NCI-H82 treated with DMSO at 0.1 percent for 48 hours (cell line): ENCODE measurements at regions not wholly inside any gene's neighbourhood (a gene's known extent, or its start where the extent isn't known, plus 50 kb on each side); places are given as distances from the start of the nearest gene placed in this dataset.

Experiments used
- DNase-seq: peaks from one replicate; lab custom pipeline; 2025; ENCODE audit not compliant: unreplicated experiment; lab: John Stamatoyannopoulos, UW

GRCh38 chr3:63042833-63043232 is 167.6 kb upstream of the CADPS start:
- no peak for DNase-seq

- DNase-seq = no peak
These were observed 168.4 kb upstream of the CADPS start for GRCh38 chr3:63043631-63044030.

- DNase-seq = no peak
These were observed 170.9 kb upstream of the CADPS start for GRCh38 chr3:63046152-63046551.

- DNase-seq = no peak
These were observed 171.4 kb upstream of the CADPS start for GRCh38 chr3:63046580-63046979.

- no peak for DNase-seq
These were observed 171.9 kb upstream of the CADPS start for GRCh38 chr3:63047068-63047467.

- DNase-seq = no peak
These were observed 173.4 kb upstream of the CADPS start for GRCh38 chr3:63048367-63049326.

GRCh38 chr3:63050548-63051177 is 175.4 kb upstream of the CADPS start:
- no peak for DNase-seq

- DNase-seq = no peak
These were observed 176.7 kb upstream of the CADPS start for GRCh38 chr3:63051920-63052319.

GRCh38 chr3:63056932-63057331 is 181.7 kb upstream of the CADPS start:
- DNase-seq = peak; percentile 52

- DNase-seq = no peak
These were observed 185.2 kb upstream of the CADPS start for GRCh38 chr3:63060412-63060811.

- no peak for DNase-seq
These were observed 186.2 kb upstream of the CADPS start for GRCh38 chr3:63061449-63061848.

GRCh38 chr3:63064209-63064755 is 189.1 kb upstream of the CADPS start:
- no peak for DNase-seq

- DNase-seq = no peak
These were observed 192.9 kb upstream of the CADPS start for GRCh38 chr3:63067999-63068645.

GRCh38 chr3:63069806-63070475 is 194.7 kb upstream of the CADPS start:
- peak; percentile 76 for DNase-seq

GRCh38 chr3:63070476-63070810 is 195.2 kb upstream of the CADPS start:
- no peak for DNase-seq

GRCh38 chr3:63076357-63076756 is 201.1 kb upstream of the CADPS start:
- DNase-seq = no peak

GRCh38 chr3:63086190-63086589 is 191.9 kb upstream of the SYNPR start:
- no peak for DNase-seq

- DNase-seq = no peak
These were observed 188.9 kb upstream of the SYNPR start for GRCh38 chr3:63089007-63089750.

GRCh38 chr3:63089751-63090132 is 188.4 kb upstream of the SYNPR start:
- no peak for DNase-seq

GRCh38 chr3:63090656-63091055 is 187.5 kb upstream of the SYNPR start:
- no peak for DNase-seq
